Epithelial cell of proximal tubule (primary cell): ENCODE measurements at regions not wholly inside any gene's neighbourhood (a gene's known extent, or its start where the extent isn't known, plus 50 kb on each side); places are given as distances from the start of the nearest gene placed in this dataset.

ENCODE experiments used
- DNase-seq: peaks from one replicate; pipeline ENCODE4 v3.0.0-alpha.2; 2011; ENCODE audit warnings: low read depth
- H3K4me3 ChIP-seq: 2 replicates; pipeline ENCODE4 v1.5.1; 2011; ENCODE audit warnings: low read depth, mild to moderate bottlenecking, low read length
- TF ChIP-seq, protein P1 (sequence below): conservative IDR thresholded peaks from 2 replicates; pipeline ENCODE4 v1.5.1; 2012; ENCODE audit warnings: low read depth, mild to moderate bottlenecking, low read length

GRCh38 chr1:213572912-213573647 lies 414.7 kb upstream of the PROX1 start:
- TF ChIP-seq, protein P1, sequence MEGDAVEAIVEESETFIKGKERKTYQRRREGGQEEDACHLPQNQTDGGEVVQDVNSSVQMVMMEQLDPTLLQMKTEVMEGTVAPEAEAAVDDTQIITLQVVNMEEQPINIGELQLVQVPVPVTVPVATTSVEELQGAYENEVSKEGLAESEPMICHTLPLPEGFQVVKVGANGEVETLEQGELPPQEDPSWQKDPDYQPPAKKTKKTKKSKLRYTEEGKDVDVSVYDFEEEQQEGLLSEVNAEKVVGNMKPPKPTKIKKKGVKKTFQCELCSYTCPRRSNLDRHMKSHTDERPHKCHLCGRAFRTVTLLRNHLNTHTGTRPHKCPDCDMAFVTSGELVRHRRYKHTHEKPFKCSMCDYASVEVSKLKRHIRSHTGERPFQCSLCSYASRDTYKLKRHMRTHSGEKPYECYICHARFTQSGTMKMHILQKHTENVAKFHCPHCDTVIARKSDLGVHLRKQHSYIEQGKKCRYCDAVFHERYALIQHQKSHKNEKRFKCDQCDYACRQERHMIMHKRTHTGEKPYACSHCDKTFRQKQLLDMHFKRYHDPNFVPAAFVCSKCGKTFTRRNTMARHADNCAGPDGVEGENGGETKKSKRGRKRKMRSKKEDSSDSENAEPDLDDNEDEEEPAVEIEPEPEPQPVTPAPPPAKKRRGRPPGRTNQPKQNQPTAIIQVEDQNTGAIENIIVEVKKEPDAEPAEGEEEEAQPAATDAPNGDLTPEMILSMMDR: no peak
- DNase-seq: no peak
- H3K4me3 ChIP-seq: no peak overlapping the region

DNA sequence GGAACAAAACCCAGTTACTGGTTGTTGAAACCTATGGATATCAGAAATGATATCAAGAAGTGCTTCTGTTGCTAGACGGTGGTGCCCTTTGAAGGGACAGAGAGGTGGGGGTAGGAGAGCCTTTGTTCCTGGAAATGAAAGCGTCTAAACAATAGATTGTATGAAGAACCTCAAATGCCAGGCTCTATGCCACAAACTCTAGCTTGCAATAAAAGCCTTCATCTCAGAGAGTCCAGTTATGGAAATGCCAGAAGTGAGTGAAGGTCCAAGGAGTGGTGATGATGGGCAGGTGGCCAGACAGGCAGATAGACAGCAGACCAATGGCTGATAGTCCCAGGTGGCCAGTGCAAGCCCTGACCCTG lies 414.1 kb upstream of the PROX1 start:
- no peak overlapping the region for H3K4me3 ChIP-seq
- no peak for DNase-seq
- TF ChIP-seq, protein P1: no peak

- H3K4me3 ChIP-seq: no peak overlapping the region
- no peak for DNase-seq
- TF ChIP-seq, protein P1: no peak
These were observed 404.7 kb upstream of the PROX1 start for GRCh38 chr1:213582976-213583567.

GRCh38 chr1:213584272-213584671 lies 403.5 kb upstream of the PROX1 start:
- TF ChIP-seq, protein P1: no peak

DNA sequence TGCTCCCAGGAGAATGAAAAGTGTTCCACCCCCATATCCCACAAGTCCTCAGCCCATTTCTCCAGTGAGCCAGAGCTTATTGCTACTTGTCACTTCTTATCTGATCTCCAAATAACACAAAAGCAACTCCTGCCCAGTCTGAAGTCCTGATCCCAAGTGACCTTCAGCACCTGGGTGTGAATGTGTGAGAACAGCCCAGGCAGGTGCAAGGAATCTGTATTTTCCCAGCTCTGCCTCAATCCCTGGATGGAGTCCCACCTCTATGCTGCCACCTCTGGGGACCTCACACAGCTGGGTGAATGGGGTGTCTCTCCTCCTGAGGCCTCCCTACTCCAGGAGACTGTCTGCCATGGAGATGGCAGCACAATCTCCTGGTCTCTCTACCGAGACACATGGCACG lies 402.4 kb upstream of the PROX1 start:
- TF ChIP-seq, protein P1: no peak
- H3K4me3 ChIP-seq: no peak overlapping the region
- DNase-seq: no peak

More at GRCh38 chr1:213584272-213584671, 403.5 kb upstream of the PROX1 start:
- no peak for DNase-seq
- no peak overlapping the region for H3K4me3 ChIP-seq

GRCh38 chr1:213585959-213586586 lies 401.7 kb upstream of the PROX1 start:
- no peak for DNase-seq
- TF ChIP-seq, protein P1: no peak

More at GRCh38 chr1:213585959-213586586, 401.7 kb upstream of the PROX1 start:
- H3K4me3 ChIP-seq: no peak overlapping the region
